ENCODE measurements at regions not wholly inside any gene's neighbourhood (a gene's known extent, or its start where the extent isn't known, plus 50 kb on each side); places are given as distances from the start of the nearest gene placed in this dataset.
"Not testable (repeated sequence)": the region's sequence is repeated elsewhere in the genome, so short reads cannot be mapped to it uniquely, and the experiment has no call there.

DNA sequence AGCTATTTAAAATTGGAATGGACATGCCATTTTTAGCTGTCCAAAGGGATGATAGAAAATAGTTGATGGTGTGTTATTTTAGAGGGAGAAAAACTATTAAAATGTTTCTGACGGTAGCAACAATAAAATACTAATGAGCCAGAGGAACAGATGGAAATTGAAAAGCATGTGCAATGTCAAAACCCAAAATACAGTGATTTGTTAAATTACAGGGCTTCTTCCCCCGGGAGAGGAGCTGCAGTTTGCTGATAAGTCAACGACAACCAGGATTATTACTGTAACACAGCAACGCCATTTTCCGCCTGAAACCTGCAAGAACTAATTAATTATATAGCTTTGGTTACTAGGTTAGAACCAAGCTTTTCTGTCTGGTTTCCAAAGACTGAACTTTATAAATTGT lies 179.6 kb upstream of the SPTLC3 start:
- TF ChIP-seq, protein P1, sequence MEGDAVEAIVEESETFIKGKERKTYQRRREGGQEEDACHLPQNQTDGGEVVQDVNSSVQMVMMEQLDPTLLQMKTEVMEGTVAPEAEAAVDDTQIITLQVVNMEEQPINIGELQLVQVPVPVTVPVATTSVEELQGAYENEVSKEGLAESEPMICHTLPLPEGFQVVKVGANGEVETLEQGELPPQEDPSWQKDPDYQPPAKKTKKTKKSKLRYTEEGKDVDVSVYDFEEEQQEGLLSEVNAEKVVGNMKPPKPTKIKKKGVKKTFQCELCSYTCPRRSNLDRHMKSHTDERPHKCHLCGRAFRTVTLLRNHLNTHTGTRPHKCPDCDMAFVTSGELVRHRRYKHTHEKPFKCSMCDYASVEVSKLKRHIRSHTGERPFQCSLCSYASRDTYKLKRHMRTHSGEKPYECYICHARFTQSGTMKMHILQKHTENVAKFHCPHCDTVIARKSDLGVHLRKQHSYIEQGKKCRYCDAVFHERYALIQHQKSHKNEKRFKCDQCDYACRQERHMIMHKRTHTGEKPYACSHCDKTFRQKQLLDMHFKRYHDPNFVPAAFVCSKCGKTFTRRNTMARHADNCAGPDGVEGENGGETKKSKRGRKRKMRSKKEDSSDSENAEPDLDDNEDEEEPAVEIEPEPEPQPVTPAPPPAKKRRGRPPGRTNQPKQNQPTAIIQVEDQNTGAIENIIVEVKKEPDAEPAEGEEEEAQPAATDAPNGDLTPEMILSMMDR (conservative IDR thresholded peaks at IDR 0.05; ENCODE audit: low read length) = no peak
- H3K4me3 ChIP-seq (ENCODE audit: low read length) = no peak overlapping the region
- DNase-seq (ENCODE audit: low read depth) = no peak

DNA sequence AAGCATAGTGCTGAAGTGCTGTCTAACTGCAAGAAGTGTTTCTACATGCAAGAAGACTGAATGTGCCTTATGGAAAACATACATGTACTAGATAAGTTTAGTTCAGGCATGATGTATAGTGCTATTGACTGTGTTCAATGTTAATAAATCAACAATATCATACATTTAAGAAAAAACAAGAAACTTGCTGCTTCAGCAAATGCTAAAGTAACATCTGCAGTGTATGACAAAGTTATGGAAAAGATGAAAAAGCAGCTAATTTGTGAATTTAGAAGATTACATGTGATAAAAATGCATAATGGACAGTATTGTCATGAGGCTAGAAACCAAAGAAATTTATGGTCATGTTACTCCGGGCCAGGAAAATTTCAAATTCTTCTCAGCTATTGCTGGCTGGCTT lies 174.9 kb upstream of the SPTLC3 start:
- TF ChIP-seq, protein P1 (conservative IDR thresholded peaks at IDR 0.05; ENCODE audit: low read length) = no peak
- no peak overlapping the region for H3K4me3 ChIP-seq (ENCODE audit: low read length)
- DNase-seq (ENCODE audit: low read depth) = no peak

DNA sequence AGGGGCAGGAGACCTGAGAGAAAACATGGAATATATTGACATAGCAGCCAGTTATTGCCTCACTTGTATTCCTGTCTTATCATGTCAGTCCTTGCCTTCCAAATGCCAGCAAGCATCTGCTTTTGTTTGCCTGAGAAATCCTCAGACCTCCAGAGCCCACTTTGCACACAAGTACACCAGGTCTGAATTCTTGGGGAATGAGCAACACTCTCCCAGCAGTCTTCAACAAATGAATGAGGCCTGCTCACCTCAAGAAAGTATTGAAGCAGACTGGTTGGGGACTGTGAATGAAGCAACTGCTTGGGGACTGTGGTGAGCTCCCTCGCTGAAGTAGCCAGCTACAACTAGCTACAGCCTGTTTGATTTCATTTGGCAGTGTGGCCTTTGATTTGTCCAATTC lies 172.8 kb upstream of the SPTLC3 start:
- TF ChIP-seq, protein P1 (conservative IDR thresholded peaks at IDR 0.05; ENCODE audit: low read length) = no peak
- DNase-seq (ENCODE audit: low read depth) = no peak

DNA sequence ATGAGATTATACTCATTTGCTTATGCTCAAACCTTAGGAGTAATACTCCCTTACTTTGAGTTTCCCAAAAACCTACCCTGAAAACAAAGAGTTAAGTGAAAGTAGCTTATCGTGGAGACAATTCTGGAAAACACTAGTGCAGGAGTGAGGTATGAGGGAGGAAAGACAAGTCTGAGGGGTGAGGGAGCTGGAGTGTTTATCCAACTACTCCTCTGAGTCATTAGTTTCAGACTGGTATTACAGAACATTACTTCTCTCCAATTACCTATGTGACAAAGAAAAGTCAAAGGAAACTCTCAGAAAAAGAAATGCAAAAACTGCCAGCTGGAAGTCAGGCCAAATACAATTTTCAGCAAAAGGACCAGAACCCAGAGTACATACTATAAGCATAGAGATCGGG lies 171.1 kb upstream of the SPTLC3 start:
- no peak for DNase-seq (ENCODE audit: low read depth)
- no peak overlapping the region for H3K4me3 ChIP-seq (ENCODE audit: low read length)
- TF ChIP-seq, protein P1 (conservative IDR thresholded peaks at IDR 0.05; ENCODE audit: low read length) = no peak

More for the DNA sequence above, 172.8 kb upstream of the SPTLC3 start:
- no peak overlapping the region for H3K4me3 ChIP-seq (ENCODE audit: low read length)

DNA sequence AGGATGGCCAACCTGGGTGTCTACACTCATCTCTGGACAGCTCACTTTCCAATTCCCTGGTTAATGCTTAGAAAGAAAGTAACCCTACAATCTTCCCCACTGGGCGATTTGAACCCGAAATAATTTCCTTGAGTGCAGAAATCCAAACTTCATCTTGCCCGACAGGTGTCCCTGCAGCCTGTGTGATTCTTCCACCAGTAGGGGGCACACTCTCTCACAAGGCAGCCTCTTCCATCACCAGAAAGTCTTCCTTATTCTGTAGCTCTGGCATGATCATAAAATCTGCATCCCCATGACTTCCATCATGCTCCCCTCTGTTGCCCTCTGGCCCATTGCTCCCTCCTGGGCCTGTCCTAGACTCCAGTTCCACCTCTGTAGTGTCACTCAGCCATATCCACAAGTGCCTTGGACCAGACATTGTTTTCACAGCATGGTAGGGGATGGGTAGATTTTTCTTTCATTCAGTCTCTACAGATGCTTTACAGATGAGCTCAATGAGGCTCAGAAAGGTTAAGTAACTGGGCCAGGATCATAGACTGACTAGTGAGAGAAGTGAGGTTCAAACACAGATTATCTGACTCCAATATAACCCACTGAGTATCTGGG lies 170.4 kb upstream of the SPTLC3 start:
- no peak overlapping the region for H3K4me3 ChIP-seq (ENCODE audit: low read length)
- no peak for DNase-seq (ENCODE audit: low read depth)
- TF ChIP-seq, protein P1 (conservative IDR thresholded peaks at IDR 0.05; ENCODE audit: low read length) = no peak; the same call in 1 of the 2 replicates

DNA sequence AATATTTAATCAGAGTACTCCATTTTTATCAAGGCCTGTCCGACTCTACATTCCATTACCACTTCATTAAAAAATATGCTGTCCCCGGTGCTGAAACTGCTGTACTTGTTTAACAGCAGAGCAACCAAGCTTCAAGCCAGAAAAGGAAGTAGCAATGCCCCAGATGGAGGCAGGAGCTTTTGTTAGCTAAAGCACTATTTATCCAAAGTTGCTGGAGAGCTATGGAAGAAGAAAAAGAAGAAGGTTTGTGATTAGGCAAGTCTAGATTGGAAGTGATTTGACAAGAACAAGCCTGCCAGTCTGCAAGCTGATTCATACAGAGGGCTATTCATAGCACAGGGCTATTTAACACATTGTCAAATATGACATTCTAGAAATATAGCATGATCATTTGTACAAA lies 160.9 kb upstream of the SPTLC3 start:
- TF ChIP-seq, protein P1 (conservative IDR thresholded peaks at IDR 0.05; ENCODE audit: low read length) = no peak
- peak; percentile 1 for DNase-seq (ENCODE audit: low read depth)
- H3K4me3 ChIP-seq (ENCODE audit: low read length) = no peak overlapping the region

DNA sequence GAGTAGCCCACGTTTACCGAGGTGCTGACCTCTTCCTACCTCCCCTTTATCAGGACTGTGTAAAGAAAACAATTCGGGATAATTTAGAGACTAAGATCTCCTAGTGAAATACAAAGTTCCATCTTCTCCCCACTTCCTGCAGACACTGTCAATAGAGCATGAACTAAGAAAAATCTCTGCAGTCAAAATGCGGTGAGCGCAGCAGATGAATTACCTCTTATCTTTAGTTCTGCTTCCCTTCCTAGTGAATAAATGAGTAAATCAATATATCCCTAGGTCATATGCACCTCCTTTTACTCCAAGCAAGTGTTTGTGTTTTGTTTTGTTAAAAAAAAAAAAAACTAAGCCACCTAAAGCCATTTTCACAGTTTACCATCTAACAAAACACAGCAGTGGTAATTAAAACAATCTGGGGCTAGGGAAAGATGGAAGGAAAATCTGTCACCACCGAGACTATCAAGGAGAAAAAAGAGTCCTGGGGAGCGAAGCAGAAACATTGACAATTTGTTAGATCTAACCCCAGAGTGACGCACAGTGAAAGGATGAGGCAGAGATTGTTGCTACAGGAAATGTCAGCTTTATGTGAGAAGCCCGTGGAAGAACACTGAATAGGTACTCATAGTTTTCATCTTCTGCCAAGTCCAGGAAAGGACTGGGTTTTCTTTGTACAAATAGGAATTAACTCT lies 159.4 kb upstream of the SPTLC3 start:
- H3K4me3 ChIP-seq (ENCODE audit: low read length) = no peak overlapping the region
- TF ChIP-seq, protein P1 (conservative IDR thresholded peaks at IDR 0.05; ENCODE audit: low read length) = no peak
- DNase-seq (ENCODE audit: low read depth) = no peak

DNA sequence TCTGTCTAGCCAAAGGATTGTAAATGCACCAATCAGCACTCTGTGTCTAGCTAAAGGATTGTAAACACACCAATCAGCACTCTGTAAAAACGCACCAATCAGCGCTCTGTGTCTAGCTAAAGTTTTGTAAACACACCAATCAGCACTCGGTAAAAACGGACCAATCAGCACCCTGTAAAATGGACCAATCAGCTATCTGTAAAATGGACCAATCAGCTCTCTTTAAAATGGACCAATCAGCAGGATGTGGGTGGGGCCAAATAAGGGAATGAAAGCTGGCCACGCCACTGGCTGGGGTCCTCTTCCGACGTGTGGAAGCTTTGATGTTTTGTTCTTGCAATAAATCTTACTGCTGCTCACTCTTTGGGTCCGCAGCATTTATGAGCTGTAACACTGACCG lies 151.1 kb upstream of the SPTLC3 start:
- not testable (repeated sequence) for H3K4me3 ChIP-seq (ENCODE audit: low read length); DNase-seq (ENCODE audit: low read depth)
